Choroid plexus epithelial cell (primary cell): ENCODE measurements at regions not wholly inside any gene's neighbourhood (a gene's known extent, or its start where the extent isn't known, plus 50 kb on each side); places are given as distances from the start of the nearest gene placed in this dataset.

ENCODE experiments used
- DNase-seq: peaks from one replicate; pipeline ENCODE4 v3.0.0-alpha.2; 2010; ENCODE audit warnings: low read depth
- H3K4me3 ChIP-seq: 2 replicates; pipeline ENCODE4 v1.5.1; 2011; ENCODE audit warnings: low read depth, mild to moderate bottlenecking, control low read depth, low read length, moderate library complexity
- TF ChIP-seq, protein P1 (sequence below): conservative IDR thresholded peaks from 2 replicates; pipeline ENCODE4 v1.5.1; 2011; ENCODE audit warnings: low read depth, mild to moderate bottlenecking, control low read depth, inconsistent platforms, low read length, moderate library complexity

DNA sequence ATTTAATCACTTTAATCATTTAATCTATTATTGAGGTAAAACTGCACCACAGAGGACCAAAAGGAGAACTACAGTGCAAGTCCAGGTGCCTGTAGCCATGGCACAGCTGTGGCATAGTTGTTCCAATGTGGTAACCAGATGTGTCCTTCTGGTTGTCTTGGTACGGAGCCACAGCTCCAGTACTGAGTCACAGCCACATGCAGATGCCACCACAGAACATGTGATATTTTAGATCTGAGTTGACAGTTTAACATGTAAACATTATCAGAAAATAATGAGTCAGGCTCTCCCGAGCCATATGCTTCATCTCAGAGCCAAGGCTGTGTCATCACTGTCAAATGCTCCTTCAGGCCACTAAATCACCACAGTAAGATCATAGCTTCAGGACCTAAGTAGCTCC lies 56.4 kb upstream of the RGS7 start:
- DNase-seq: peak; percentile 55

DNA sequence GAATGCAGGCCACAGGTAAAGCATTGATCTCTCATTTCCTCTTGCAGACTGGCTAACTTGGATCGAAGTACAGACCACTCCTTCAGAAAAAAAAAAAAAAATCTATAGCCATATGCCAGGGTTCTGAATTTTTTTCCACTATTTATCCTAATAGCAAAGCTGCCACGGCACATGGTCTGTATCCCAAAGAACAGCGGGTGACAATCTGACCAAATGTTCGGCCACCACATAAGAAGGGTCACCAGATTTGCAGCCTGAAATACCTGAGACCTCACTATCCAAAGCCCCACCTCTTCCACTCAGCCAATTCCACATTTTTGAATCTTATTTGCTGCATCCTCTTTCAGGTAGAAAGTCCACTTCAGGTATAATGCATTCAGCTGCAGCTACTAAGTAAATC lies 55.6 kb upstream of the RGS7 start:
- no peak overlapping the region for H3K4me3 ChIP-seq
- DNase-seq: no peak

More for the DNA sequence above, 56.4 kb upstream of the RGS7 start:
- no peak overlapping the region for H3K4me3 ChIP-seq
- TF ChIP-seq, protein P1, sequence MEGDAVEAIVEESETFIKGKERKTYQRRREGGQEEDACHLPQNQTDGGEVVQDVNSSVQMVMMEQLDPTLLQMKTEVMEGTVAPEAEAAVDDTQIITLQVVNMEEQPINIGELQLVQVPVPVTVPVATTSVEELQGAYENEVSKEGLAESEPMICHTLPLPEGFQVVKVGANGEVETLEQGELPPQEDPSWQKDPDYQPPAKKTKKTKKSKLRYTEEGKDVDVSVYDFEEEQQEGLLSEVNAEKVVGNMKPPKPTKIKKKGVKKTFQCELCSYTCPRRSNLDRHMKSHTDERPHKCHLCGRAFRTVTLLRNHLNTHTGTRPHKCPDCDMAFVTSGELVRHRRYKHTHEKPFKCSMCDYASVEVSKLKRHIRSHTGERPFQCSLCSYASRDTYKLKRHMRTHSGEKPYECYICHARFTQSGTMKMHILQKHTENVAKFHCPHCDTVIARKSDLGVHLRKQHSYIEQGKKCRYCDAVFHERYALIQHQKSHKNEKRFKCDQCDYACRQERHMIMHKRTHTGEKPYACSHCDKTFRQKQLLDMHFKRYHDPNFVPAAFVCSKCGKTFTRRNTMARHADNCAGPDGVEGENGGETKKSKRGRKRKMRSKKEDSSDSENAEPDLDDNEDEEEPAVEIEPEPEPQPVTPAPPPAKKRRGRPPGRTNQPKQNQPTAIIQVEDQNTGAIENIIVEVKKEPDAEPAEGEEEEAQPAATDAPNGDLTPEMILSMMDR: no peak

DNA sequence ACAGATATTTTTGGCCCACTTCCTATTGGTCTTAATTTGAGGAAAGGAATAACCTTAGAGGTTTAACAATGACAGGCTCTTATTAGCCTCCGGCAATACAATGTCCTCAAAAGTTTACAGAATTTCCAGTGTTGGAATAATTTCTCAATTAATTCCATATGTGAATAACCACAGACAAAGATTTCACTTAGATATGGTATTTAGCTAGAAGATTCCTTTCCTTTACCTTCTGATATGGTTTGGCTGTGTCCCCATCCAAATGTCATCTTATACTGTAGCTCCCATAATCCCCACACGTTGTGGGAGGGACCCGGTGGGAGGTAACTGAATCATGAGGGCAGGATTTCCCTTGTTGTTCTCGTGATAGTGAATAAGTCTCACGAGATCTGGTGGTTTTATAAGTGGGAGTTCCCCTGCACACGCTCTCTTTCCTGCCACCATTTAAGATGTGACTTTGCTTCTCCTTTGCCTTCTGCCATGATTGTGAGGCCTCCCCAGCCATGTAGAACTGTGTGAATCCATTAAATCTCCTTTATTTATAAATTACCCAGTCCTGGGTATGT lies 54.9 kb upstream of the RGS7 start:
- H3K4me3 ChIP-seq: no peak overlapping the region
- TF ChIP-seq, protein P1: no peak
- DNase-seq: no peak

More for the DNA sequence above, 55.6 kb upstream of the RGS7 start:
- TF ChIP-seq, protein P1: no peak

DNA sequence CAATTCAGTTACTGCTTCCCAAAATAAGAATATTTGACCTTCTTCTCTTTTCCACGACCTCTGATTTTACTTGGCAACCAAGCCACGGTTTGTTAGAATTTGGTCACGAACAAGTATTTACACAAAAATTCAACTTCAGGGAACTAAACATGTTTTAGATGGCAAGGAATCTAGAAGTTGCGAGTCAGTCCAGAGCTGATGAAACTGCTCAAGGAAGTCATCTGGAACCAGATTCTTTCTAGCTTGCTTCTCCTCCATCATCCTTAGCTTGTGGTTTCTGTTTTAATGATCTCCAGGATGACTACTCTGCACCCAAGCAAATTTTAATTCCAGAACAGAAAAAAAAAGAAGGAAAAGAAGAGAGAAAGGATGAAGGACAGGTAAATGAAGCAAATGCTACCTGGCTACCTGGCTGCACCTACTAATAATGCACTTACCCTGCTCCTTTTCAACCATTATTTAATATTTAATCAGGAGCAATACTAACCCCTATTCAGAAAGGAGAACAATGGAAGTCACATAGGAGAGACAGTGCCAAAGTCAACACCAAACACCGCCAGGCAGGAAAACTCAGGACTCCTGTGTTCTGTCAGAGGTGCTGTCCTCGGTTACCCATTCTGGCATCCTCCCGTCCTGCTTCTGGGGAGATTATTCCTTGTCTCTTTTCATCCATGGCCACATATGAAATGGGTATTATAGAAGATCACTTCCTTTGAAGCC lies 54.2 kb upstream of the RGS7 start:
- H3K4me3 ChIP-seq: no peak overlapping the region
- DNase-seq: no peak
- TF ChIP-seq, protein P1: no peak

DNA sequence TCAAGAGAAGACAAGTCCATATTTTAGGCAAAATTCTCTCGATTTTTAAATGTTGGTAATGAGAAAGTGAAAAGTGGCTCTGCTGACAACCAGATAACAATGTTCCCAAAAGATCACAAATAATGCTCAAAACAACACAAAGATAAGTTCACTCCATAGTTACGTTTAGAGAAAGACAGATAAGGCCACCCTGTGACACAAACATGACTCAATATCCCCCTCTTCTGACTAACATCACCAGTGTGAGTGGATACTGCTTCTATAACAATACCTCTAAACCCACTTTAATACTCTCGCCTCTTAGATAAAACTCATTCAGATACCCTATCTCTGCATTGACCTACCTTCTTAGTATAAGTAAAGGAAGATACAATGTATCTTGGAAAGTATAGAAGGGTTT lies 51.2 kb upstream of the RGS7 start:
- no peak overlapping the region for H3K4me3 ChIP-seq
- peak; percentile 41 for DNase-seq
- TF ChIP-seq, protein P1: peak; percentile 31
